OCI-LY1 (cell line): ENCODE measurements at regions not wholly inside any gene's neighbourhood (a gene's known extent, or its start where the extent isn't known, plus 50 kb on each side); places are given as distances from the start of the nearest gene placed in this dataset.
"Not testable (repeated sequence)": the region's sequence is repeated elsewhere in the genome, so short reads cannot be mapped to it uniquely, and the experiment has no call there.

Experiments
- H2AFZ ChIP-seq: fragments of 200-600 bp; sonication (generic), shearing (Covaris generic); 2 replicates; pipeline ENCODE4 v1.6.0; 2014; ENCODE audit warnings: antibody characterized with exemption, mild to moderate bottlenecking, low read length
- H3F3A ChIP-seq: fragments of 200-600 bp; sonication (generic), shearing (Covaris generic); 2 replicates; pipeline ENCODE4 v1.6.0; 2014; ENCODE audit warnings: mild to moderate bottlenecking, antibody characterized with exemption, low read length, moderate library complexity; ENCODE audit not compliant: insufficient read depth
- H3K27ac ChIP-seq: fragments of 200-600 bp; sonication (generic); 2 replicates; pipeline ENCODE4 v1.5.1; 2014; ENCODE audit warnings: low read length, mixed run types, mild to moderate bottlenecking, low read depth; ENCODE audit not compliant: poor library complexity, severe bottlenecking
- H3K27me3 ChIP-seq: fragments of 200-600 bp; sonication (generic); 2 replicates; pipeline ENCODE4 v1.6.0; 2014; ENCODE audit warnings: antibody characterized with exemption, mild to moderate bottlenecking, low read length, moderate library complexity; ENCODE audit not compliant: insufficient read depth
- H3K36me3 ChIP-seq: fragments of 200-600 bp; sonication (generic); 2 replicates; pipeline ENCODE4 v1.6.1; 2014; ENCODE audit warnings: mild to moderate bottlenecking, antibody characterized with exemption, low read length, moderate library complexity, mixed read lengths; ENCODE audit not compliant: insufficient read depth
- H3K4me1 ChIP-seq: fragments of 200-600 bp; sonication (generic); 2 replicates; pipeline ENCODE4 v1.5.1; 2014; ENCODE audit warnings: mild to moderate bottlenecking, low read length, moderate library complexity; ENCODE audit not compliant: insufficient read depth, severe bottlenecking
- H3K4me2 ChIP-seq: fragments of 200-600 bp; sonication (generic), shearing (Covaris generic); 2 replicates; pipeline ENCODE4 v1.6.1; 2014; ENCODE audit warnings: low read length
- H3K4me3 ChIP-seq: fragments of 200-600 bp; sonication (generic); 2 replicates; pipeline ENCODE4 v1.5.1; 2014; ENCODE audit warnings: low read length, low read depth, mild to moderate bottlenecking, mixed read lengths; ENCODE audit not compliant: poor library complexity, severe bottlenecking
- H3K79me2 ChIP-seq: fragments of 200-600 bp; shearing (Covaris generic); 2 replicates; pipeline ENCODE4 v1.6.1; 2016; ENCODE audit warnings: mixed run types, low read length, mixed read lengths; ENCODE audit not compliant: insufficient read depth
- H3K9ac ChIP-seq: fragments of 200-600 bp; sonication (generic), shearing (Covaris generic); 2 replicates; pipeline ENCODE4 v1.6.1; 2014; ENCODE audit warnings: mild to moderate bottlenecking, low read length, mixed read lengths
- H3K9me2 ChIP-seq: fragments of 200-600 bp; sonication (generic), shearing (Covaris generic); 2 replicates; pipeline ENCODE4 v1.6.1; 2014; ENCODE audit warnings: low read depth, mild to moderate bottlenecking, low read length, mixed read lengths
- H3K9me3 ChIP-seq: fragments of 200-600 bp; shearing (Covaris generic); 2 replicates; pipeline ENCODE4 v1.6.1; 2014; ENCODE audit warnings: low read length, mixed read lengths
- H4K20me1 ChIP-seq: fragments of 200-600 bp; sonication (generic), shearing (Covaris generic); 2 replicates; pipeline ENCODE4 v1.6.0; 2016; ENCODE audit warnings: mild to moderate bottlenecking, low read length; ENCODE audit not compliant: insufficient read depth
- CTCF ChIP-seq: fragments of 200-600 bp; sonication (generic), shearing (Covaris generic); IDR thresholded peaks from 2 replicates; pipeline ENCODE4 v1.5.1; 2017; ENCODE audit warnings: mild to moderate bottlenecking, antibody characterized with exemption, low read length, moderate library complexity, mixed read lengths
- EZH2 ChIP-seq: fragments of 200-600 bp; sonication (generic), shearing (Covaris generic); IDR thresholded peaks from 2 replicates; pipeline ENCODE4 v1.8.0; 2017; ENCODE audit warnings: borderline replicate concordance, mixed run types, mild to moderate bottlenecking, antibody characterized with exemption, low read length, moderate library complexity, mixed read lengths

GRCh38 chr18:14964406-14964805 is 216.4 kb downstream of the ANKRD30B start:
- Histone ChIP-seq H4K20me1 (no peaks in the 10 kb centered on the region), H2AFZ (no peak overlapping the region), H3K4me1 (peaks cover 18% of the 10 kb centered on the region), H3K4me2 (no peak overlapping the region), H3K9ac (no peak overlapping the region), H3K79me2 (no peaks in the 10 kb centered on the region), H3K27ac (no peak overlapping the region), H3K9me2 (no peaks in the 10 kb centered on the region), H3K36me3 (no peaks in the 10 kb centered on the region), H3K4me3 (no peak overlapping the region), H3K9me3 (no peaks in the 10 kb centered on the region), H3K27me3 (no peaks in the 10 kb centered on the region), H3F3A (no peaks in the 10 kb centered on the region)
- TF ChIP-seq EZH2 (no peak), CTCF (no peak)

GRCh38 chr18:14964976-14965375 is 217.0 kb downstream of the ANKRD30B start:
- not testable (repeated sequence) for H3K4me3 ChIP-seq, H3K27me3 ChIP-seq, H3K9ac ChIP-seq, H3F3A ChIP-seq, H3K9me2 ChIP-seq, H3K9me3 ChIP-seq, H3K36me3 ChIP-seq, H3K27ac ChIP-seq, H4K20me1 ChIP-seq, H3K4me2 ChIP-seq, H3K79me2 ChIP-seq, H2AFZ ChIP-seq
- H3K4me1 ChIP-seq = peaks cover 23% of the 10 kb centered on the region

GRCh38 chr18:14965553-14965952 is 217.6 kb downstream of the ANKRD30B start:
- Histone ChIP-seq H3F3A (no peaks in the 10 kb centered on the region), H3K36me3 (no peaks in the 10 kb centered on the region), H3K79me2 (no peaks in the 10 kb centered on the region), H3K9ac (no peak overlapping the region), H3K4me3 (no peak overlapping the region), H3K9me3 (no peaks in the 10 kb centered on the region), H2AFZ (no peak overlapping the region), H3K9me2 (no peaks in the 10 kb centered on the region), H3K4me1 (peaks cover 26% of the 10 kb centered on the region), H3K27ac (no peak overlapping the region), H3K4me2 (no peak overlapping the region), H3K27me3 (no peaks in the 10 kb centered on the region), H4K20me1 (no peaks in the 10 kb centered on the region)
- TF ChIP-seq CTCF (no peak), EZH2 (no peak)

GRCh38 chr18:14967246-14967645 is 219.3 kb downstream of the ANKRD30B start:
- not testable (repeated sequence) for H3K4me3 ChIP-seq, H3K4me2 ChIP-seq, H3K79me2 ChIP-seq, H3K27me3 ChIP-seq, H4K20me1 ChIP-seq, H3K9me2 ChIP-seq, H3K27ac ChIP-seq, H3K9me3 ChIP-seq, H3F3A ChIP-seq, H3K9ac ChIP-seq, H2AFZ ChIP-seq, H3K36me3 ChIP-seq
- H3K4me1 ChIP-seq = peaks cover 26% of the 10 kb centered on the region
